BLaER1 treated with 17β-estradiol and CSF1 and Interleukin-3, amounts not matched to agents 10 nM and 100 nM (cell line): ENCODE measurements at regions not wholly inside any gene's neighbourhood (a gene's known extent, or its start where the extent isn't known, plus 50 kb on each side); places are given as distances from the start of the nearest gene placed in this dataset.

Source experiments
- H3K27ac ChIP-seq, 11 experiments: shearing (Covaris generic); formaldehyde crosslinking; 2 replicates each; pipeline ENCODE4 v1.8.1; 2022
- H3K27me3 ChIP-seq, 11 experiments: shearing (Covaris generic); formaldehyde crosslinking; 2 replicates each; pipeline ENCODE4 v1.8.1; 2022
- H3K36me3 ChIP-seq, 11 experiments: shearing (Covaris generic); formaldehyde crosslinking; 2 replicates each; pipeline ENCODE4 v1.8.1; 2022
- H3K4me1 ChIP-seq, 10 experiments: shearing (Covaris generic); formaldehyde crosslinking; 2 replicates each; pipeline ENCODE4 v1.8.1; 2022
- H3K4me2 ChIP-seq, 11 experiments: shearing (Covaris generic); formaldehyde crosslinking; 2 replicates each; pipeline ENCODE4 v1.8.1; 2022
- H3K4me3 ChIP-seq, 10 experiments: shearing (Covaris generic); formaldehyde crosslinking; 2 replicates each; pipeline ENCODE4 v1.8.1; 2022
- H3K9ac ChIP-seq, 11 experiments: shearing (Covaris generic); formaldehyde crosslinking; 2 replicates each; pipeline ENCODE4 v1.8.1; 2022
- H3K9me3 ChIP-seq, 11 experiments: shearing (Covaris generic); formaldehyde crosslinking; replicated peaks in 1 of 11; 2 replicates each; pipeline ENCODE4 v1.8.1; 2022
- H4K20me1 ChIP-seq, 11 experiments: shearing (Covaris generic); formaldehyde crosslinking; 2 replicates each; pipeline ENCODE4 v1.8.1; 2022
- Cebpa-rat ChIP-seq, 11 experiments: shearing (Covaris generic); IDR thresholded peaks; 2 replicates each; pipeline ENCODE4 v1.8.1; 2022

- H3K4me3 ChIP-seq: no peak overlapping the region
- no peak for TF ChIP-seq Cebpa-rat (IDR thresholded peaks at IDR 0.05)
- peaks cover 0 to 5% (median 0%) of the 10 kb centered on the region in 10 experiments; a peak in 1 of 20 replicates for H3K4me1 ChIP-seq
- no peak overlapping the region for H3K9ac ChIP-seq
- no peaks in the 10 kb centered on the region for H3K27me3 ChIP-seq
- no peak overlapping the region for H3K27ac ChIP-seq
- no peaks in the 10 kb centered on the region for H4K20me1 ChIP-seq
- H3K9me3 ChIP-seq: peaks cover 0 to 11% (median 4%) of the 10 kb centered on the region in 11 experiments; a peak in 9 of 22 replicates
- no peak overlapping the region for H3K4me2 ChIP-seq
- H3K36me3 ChIP-seq: no peaks in the 10 kb centered on the region
Measured at GRCh38 chr5:15064396-15064795, 192.8 kb upstream of the ANKH start.

GRCh38 chr5:15056988-15057592 lies 185.5 kb upstream of the ANKH start:
- Histone ChIP-seq H3K9me3 (peaks cover 0 to 6% (median 0%) of the 10 kb centered on the region in 11 experiments; a peak in 6 of 22 replicates), H3K36me3 (no peaks in the 10 kb centered on the region), H3K9ac (no peak overlapping the region), H3K4me1 (no peaks in the 10 kb centered on the region), H3K27ac (no peak overlapping the region), H3K27me3 (no peaks in the 10 kb centered on the region), H3K4me2 (no peak overlapping the region), H4K20me1 (no peaks in the 10 kb centered on the region), H3K4me3 (no peak overlapping the region)
- TF ChIP-seq Cebpa-rat (IDR thresholded peaks at IDR 0.05): no peak

- Histone ChIP-seq H3K27ac (no peak overlapping the region), H3K9ac (no peak overlapping the region)
- TF ChIP-seq Cebpa-rat (IDR thresholded peaks at IDR 0.05): no peak
Measured at GRCh38 chr5:15044521-15044920, 172.9 kb upstream of the ANKH start.

GRCh38 chr5:15037247-15037908 lies 165.8 kb upstream of the ANKH start:
- H3K4me2 ChIP-seq: no peak overlapping the region
- H4K20me1 ChIP-seq: no peaks in the 10 kb centered on the region
- no peak overlapping the region for H3K9ac ChIP-seq
- H3K27me3 ChIP-seq: no peaks in the 10 kb centered on the region
- no peak for TF ChIP-seq Cebpa-rat (IDR thresholded peaks at IDR 0.05)
- no peaks in the 10 kb centered on the region for H3K4me1 ChIP-seq
- H3K36me3 ChIP-seq: no peaks in the 10 kb centered on the region
- no peak overlapping the region for H3K27ac ChIP-seq
- peaks cover 4 to 28% (median 9%) of the 10 kb centered on the region in 11 experiments; a peak in 16 of 22 replicates for H3K9me3 ChIP-seq
- H3K4me3 ChIP-seq: no peak overlapping the region

More at GRCh38 chr5:15044521-15044920, 172.9 kb upstream of the ANKH start:
- H4K20me1 ChIP-seq: no peaks in the 10 kb centered on the region
- H3K9me3 ChIP-seq: peaks cover 0 to 14% (median 6%) of the 10 kb centered on the region in 11 experiments; a peak in 9 of 22 replicates
- H3K4me1 ChIP-seq: peaks cover 0 to 2% (median 0%) of the 10 kb centered on the region in 10 experiments; a peak in 1 of 20 replicates
- no peak overlapping the region for H3K4me3 ChIP-seq
- no peak overlapping the region for H3K4me2 ChIP-seq
- H3K36me3 ChIP-seq: no peaks in the 10 kb centered on the region
- H3K27me3 ChIP-seq: no peaks in the 10 kb centered on the region

- no peak overlapping the region for H3K27ac ChIP-seq
- no peaks in the 10 kb centered on the region for H3K4me1 ChIP-seq
- H3K9me3 ChIP-seq: peaks cover 0 to 14% (median 5%) of the 10 kb centered on the region in 11 experiments; a peak in 11 of 22 replicates
- H3K27me3 ChIP-seq: no peaks in the 10 kb centered on the region
- TF ChIP-seq Cebpa-rat (IDR thresholded peaks at IDR 0.05): no peak
- no peaks in the 10 kb centered on the region for H3K36me3 ChIP-seq
- no peak overlapping the region for H3K9ac ChIP-seq
- no peak overlapping the region for H3K4me3 ChIP-seq
- H4K20me1 ChIP-seq: no peaks in the 10 kb centered on the region
- H3K4me2 ChIP-seq: no peak overlapping the region
Measured at GRCh38 chr5:15034379-15034778, 162.8 kb upstream of the ANKH start.

GRCh38 chr5:15031180-15031579 lies 159.6 kb upstream of the ANKH start:
- no peak for TF ChIP-seq Cebpa-rat (IDR thresholded peaks at IDR 0.05)
- no peaks in the 10 kb centered on the region for H4K20me1 ChIP-seq
- no peak overlapping the region for H3K27ac ChIP-seq
- H3K27me3 ChIP-seq: no peaks in the 10 kb centered on the region
- H3K36me3 ChIP-seq: no peaks in the 10 kb centered on the region
- no peak overlapping the region for H3K9ac ChIP-seq
- H3K4me1 ChIP-seq: no peaks in the 10 kb centered on the region
- H3K9me3 ChIP-seq: peaks cover 0 to 13% (median 0%) of the 10 kb centered on the region in 11 experiments; a peak in 4 of 22 replicates
- H3K4me2 ChIP-seq: no peak overlapping the region
- no peak overlapping the region for H3K4me3 ChIP-seq

GRCh38 chr5:15027764-15028163 lies 156.2 kb upstream of the ANKH start:
- Histone ChIP-seq H3K9me3 (peaks cover 0 to 13% (median 0%) of the 10 kb centered on the region in 11 experiments; a peak in 4 of 22 replicates), H3K27ac (no peak overlapping the region), H3K4me1 (no peaks in the 10 kb centered on the region), H4K20me1 (no peaks in the 10 kb centered on the region), H3K4me3 (no peak overlapping the region), H3K4me2 (no peak overlapping the region), H3K27me3 (no peaks in the 10 kb centered on the region), H3K36me3 (no peaks in the 10 kb centered on the region), H3K9ac (no peak overlapping the region)
- no peak for TF ChIP-seq Cebpa-rat (IDR thresholded peaks at IDR 0.05)

- no peaks in the 10 kb centered on the region for H4K20me1 ChIP-seq
- no peaks in the 10 kb centered on the region for H3K36me3 ChIP-seq
- H3K27me3 ChIP-seq: no peaks in the 10 kb centered on the region
- H3K4me1 ChIP-seq: no peaks in the 10 kb centered on the region
- TF ChIP-seq Cebpa-rat (IDR thresholded peaks at IDR 0.05): no peak
- no peak overlapping the region for H3K9ac ChIP-seq
- H3K4me3 ChIP-seq: no peak overlapping the region
- peaks cover 0 to 13% (median 0%) of the 10 kb centered on the region in 11 experiments; a peak in 4 of 22 replicates for H3K9me3 ChIP-seq
- no peak overlapping the region for H3K4me2 ChIP-seq
- H3K27ac ChIP-seq: no peak overlapping the region
Measured at GRCh38 chr5:15026944-15027343, 155.4 kb upstream of the ANKH start.

- no peak overlapping the region for H3K4me3 ChIP-seq
- no peaks in the 10 kb centered on the region for H3K27me3 ChIP-seq
- no peaks in the 10 kb centered on the region for H4K20me1 ChIP-seq
- peaks cover 0 to 13% (median 0%) of the 10 kb centered on the region in 11 experiments; a peak in 4 of 22 replicates for H3K9me3 ChIP-seq
- no peak for TF ChIP-seq Cebpa-rat (IDR thresholded peaks at IDR 0.05)
- H3K4me1 ChIP-seq: peaks cover 0 to 3% (median 0%) of the 10 kb centered on the region in 10 experiments; a peak in 1 of 20 replicates
- H3K9ac ChIP-seq: no peak overlapping the region
- H3K36me3 ChIP-seq: no peaks in the 10 kb centered on the region
- no peak overlapping the region for H3K4me2 ChIP-seq
- H3K27ac ChIP-seq: no peak overlapping the region
Measured at GRCh38 chr5:15026011-15026893, 154.7 kb upstream of the ANKH start.
